PFSK-1 (cell line): ENCODE measurements at regions not wholly inside any gene's neighbourhood (a gene's known extent, or its start where the extent isn't known, plus 50 kb on each side); places are given as distances from the start of the nearest gene placed in this dataset.

ENCODE experiments used
- POLR2AphosphoS5 ChIP-seq: IDR thresholded peaks from 2 replicates; pipeline ENCODE4 v1.6.1; 2012; ENCODE audit warnings: low read depth, mild to moderate bottlenecking, control low read depth, low read length, moderate library complexity
- SIN3A ChIP-seq: IDR thresholded peaks from 2 replicates; pipeline ENCODE4 v1.6.1; 2012; ENCODE audit warnings: mild to moderate bottlenecking, low read length, moderate library complexity, borderline replicate concordance; ENCODE audit not compliant: insufficient read depth
- TAF1 ChIP-seq: IDR thresholded peaks from 2 replicates; pipeline ENCODE4 v1.6.1; 2012; ENCODE audit warnings: low read length, control low read depth, borderline replicate concordance; ENCODE audit not compliant: insufficient read depth
- TF ChIP-seq, protein P1 (sequence below), 2 experiments: IDR thresholded peaks; 2 replicates each; pipeline versions ENCODE4 v1.6.1 to v1.8.0; 2011 to 2012; ENCODE audit warnings: low read depth in 2 of 2, low read length in 2 of 2, control low read depth in 1 of 2, inconsistent platforms in 1 of 2, mild to moderate bottlenecking in 1 of 2, moderate library complexity in 1 of 2; ENCODE audit not compliant: insufficient read depth in 1 of 2

DNA sequence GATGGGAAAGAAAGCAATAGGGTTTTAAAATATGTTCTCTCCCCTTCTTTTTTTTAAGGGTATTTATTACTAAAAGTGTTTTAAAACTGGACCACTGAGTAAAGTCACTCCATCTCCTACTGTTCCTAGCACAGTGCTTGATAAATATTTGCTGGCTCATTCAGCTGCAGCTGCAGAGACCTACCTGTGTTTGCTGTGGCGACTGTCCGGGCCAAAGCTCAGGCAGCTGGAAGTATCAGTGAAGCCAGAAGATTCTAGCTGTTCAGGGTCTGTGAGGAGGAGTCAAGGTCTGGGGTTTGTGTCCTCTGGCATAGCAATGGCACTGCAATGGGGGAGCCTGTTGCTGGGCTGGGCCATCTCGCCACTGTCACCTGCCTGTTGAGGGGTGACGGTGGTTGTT is 109.9 kb downstream of the RPLP1 start:
- no peak for TF ChIP-seq POLR2AphosphoS5
- TF ChIP-seq, protein P1, sequence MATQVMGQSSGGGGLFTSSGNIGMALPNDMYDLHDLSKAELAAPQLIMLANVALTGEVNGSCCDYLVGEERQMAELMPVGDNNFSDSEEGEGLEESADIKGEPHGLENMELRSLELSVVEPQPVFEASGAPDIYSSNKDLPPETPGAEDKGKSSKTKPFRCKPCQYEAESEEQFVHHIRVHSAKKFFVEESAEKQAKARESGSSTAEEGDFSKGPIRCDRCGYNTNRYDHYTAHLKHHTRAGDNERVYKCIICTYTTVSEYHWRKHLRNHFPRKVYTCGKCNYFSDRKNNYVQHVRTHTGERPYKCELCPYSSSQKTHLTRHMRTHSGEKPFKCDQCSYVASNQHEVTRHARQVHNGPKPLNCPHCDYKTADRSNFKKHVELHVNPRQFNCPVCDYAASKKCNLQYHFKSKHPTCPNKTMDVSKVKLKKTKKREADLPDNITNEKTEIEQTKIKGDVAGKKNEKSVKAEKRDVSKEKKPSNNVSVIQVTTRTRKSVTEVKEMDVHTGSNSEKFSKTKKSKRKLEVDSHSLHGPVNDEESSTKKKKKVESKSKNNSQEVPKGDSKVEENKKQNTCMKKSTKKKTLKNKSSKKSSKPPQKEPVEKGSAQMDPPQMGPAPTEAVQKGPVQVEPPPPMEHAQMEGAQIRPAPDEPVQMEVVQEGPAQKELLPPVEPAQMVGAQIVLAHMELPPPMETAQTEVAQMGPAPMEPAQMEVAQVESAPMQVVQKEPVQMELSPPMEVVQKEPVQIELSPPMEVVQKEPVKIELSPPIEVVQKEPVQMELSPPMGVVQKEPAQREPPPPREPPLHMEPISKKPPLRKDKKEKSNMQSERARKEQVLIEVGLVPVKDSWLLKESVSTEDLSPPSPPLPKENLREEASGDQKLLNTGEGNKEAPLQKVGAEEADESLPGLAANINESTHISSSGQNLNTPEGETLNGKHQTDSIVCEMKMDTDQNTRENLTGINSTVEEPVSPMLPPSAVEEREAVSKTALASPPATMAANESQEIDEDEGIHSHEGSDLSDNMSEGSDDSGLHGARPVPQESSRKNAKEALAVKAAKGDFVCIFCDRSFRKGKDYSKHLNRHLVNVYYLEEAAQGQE (IDR thresholded peaks at IDR 0.05; ENCODE audit: insufficient read depth in 1 of 2, low read depth in 2 of 2, low read length in 2 of 2): no peak
- no peak for TF ChIP-seq TAF1
- no peak for TF ChIP-seq SIN3A
